ENCODE measurements at regions not wholly inside any gene's neighbourhood (a gene's known extent, or its start where the extent isn't known, plus 50 kb on each side); places are given as distances from the start of the nearest gene placed in this dataset.

DNA sequence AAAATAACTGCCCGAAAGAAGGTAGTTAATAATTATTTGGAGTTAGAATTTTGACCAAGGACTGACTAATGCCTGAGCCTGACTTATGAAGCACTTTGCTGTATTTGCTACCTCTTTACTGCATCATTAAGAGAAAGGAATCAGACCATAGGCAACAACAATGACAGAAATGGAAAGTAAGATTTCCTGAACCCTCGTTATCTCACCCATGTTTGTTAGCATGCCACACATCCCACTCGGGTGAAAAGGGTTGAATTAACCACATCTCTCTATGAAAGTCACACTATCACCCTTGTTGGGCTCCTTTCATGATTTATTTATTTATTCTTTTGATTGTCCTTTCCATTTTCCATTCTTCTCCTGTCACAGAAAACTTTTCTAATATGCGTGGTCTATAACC is 59.6 kb downstream of the OLIG3 start:
- no peak for DNase-seq

DNA sequence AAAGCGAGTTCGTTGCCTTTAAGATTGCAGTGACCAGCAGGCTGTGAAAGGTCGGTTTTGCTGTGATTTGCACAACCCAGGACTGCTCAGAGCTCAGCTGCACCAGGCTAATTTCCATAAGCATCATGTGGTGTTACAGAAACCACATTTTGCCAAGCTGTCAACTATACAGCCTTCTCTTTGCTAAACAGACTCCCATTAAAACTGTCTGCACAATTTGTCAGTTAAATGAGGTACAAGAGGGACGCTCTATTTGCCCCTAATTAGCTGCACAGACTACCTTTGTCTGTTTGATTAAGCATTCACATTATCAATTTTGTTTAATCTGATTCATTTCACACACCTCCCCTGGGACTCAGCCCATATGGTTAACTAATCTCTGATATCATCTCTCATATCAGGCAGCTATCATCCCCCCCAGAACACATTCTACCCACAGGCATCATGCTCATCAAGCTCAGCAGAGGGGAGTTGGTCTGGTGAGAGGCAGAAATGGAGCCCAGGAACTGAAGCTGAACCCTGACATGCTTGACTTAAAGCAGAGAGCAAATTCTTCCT is 62.1 kb downstream of the OLIG3 start:
- no peak for DNase-seq

DNA sequence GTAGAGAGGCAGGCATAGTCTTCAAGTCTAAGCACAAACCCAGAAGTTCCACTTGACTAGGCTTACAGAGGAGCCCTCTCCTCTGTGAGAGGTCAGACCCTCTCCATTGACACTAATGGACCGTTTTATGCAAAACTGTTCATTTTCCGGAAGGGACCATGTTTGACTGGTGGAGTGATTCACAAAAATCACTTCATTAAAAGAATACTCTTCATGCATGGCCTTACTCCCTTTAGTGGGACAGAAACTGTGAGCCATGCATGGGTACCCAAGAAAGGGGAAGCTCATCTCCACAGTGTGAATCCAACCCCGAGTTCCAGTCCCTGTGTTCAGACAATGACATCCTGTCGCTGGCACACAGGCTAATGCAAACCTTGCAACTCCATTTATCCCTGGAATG is 63.2 kb downstream of the OLIG3 start:
- DNase-seq, result no peak

DNA sequence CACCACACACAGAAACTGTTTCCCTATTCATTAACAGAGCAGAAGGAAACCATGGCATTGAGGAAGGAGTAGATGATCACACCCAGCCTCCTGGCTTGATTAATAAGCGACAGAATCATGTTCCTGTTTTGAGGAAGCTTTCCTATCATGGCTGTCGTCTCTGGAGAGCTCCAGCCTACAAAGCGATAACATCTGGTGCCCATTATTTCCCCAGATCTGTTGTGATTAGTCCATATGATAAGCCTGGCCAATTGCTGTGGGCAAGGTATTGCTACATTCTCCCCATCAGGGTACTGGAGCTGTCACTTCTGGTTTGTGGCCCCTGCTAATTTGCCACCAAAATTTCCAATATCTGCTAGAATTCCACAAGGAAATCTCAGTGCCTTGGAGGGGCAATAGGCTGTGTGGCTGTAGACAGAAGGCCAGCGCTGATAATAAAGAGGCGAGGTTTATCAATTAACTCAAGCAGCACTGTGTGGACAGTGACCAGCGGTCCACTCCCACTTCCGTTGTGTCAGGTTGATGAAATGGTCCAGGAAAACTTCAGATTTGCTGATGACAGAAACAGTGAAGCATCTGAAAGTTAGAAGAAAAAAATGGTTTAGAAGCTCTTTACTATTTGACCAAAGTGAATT is 66.4 kb downstream of the OLIG3 start:
- DNase-seq, result no peak

DNA sequence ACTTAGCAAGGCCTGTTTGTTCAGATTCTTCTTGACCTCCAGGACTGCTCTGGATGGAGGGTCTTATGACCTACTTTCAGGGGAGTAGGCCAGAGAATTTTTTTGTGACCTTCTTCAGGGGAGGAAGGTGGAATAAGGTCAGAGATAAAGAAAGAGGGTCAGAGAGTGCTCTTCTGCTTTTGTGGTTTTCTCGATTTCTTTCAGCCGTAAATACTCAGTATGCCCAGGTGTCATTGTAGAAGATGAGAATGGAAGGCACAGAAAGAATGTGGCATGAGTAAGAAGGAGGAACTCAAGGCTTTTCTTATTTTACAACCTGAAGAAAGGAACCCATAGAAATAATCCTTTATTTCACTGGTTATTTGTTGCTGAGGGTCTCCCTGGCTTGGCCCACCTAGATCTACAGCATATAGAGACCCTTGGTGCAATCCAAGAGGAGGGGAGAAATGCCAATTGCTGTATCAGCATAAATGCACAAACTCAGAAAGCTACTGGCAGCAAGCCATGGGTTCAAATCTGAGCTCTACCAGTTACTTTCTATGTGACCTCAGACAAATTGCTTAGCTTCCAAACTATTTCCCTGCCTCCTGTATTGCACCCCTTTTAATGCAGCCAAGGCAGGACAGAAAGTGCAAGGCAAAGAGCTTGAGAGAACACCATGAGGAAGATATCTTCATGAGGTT is 68.0 kb downstream of the OLIG3 start:
- no peak for DNase-seq

DNA sequence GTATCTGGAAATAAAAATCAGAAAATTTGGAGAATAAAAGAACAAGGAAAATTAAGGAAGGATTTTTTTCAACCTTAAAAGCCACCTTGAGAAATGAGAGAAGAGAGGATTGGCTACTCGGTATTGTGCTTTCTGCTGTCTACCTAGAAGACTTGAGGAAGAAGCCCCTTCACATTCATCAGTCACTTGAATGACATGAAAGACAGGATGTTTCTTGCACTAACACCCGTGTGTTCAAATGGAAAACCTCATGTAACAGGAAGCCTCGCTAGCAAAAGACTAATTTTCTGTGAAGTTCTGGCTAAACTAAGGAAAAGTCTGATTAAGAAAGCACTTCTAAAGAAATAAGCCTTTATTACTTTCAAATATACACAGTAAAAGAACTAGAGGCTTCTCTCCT is 69.9 kb downstream of the OLIG3 start:
- no peak for DNase-seq

DNA sequence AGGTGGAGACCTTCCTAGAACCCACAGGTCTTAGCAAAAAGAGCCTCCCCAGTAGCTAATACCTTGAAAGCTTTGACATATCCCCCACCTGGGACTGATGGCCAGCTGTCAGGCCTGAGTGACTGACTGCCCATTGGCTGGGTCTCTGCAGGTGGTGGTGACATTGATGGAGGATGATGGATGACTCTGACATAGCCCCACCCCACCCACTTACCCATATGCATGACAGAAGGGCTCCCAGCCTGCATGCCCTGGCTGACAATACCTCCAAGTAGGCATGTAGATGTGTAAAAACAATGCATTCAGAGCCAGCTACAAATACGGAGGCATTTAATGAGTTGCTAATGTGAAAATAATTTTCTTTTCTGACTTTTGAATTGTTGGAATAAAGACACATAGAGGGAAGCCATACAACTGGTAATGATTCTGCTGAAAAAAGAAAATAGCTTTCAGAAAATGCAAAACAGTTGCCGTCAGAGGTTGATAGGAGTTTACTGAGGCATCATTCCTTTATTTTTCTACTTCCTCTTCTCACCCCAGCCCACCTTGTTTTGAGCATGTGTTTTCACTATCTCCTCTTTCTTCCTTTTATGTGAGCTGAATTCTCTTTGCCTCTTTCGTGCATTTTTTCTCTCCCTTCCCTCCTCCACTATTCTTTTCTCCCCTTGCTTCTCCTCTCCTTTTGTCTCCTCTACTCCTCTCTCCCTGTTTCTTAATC is 70.6 kb downstream of the OLIG3 start:
- no peak for DNase-seq

DNA sequence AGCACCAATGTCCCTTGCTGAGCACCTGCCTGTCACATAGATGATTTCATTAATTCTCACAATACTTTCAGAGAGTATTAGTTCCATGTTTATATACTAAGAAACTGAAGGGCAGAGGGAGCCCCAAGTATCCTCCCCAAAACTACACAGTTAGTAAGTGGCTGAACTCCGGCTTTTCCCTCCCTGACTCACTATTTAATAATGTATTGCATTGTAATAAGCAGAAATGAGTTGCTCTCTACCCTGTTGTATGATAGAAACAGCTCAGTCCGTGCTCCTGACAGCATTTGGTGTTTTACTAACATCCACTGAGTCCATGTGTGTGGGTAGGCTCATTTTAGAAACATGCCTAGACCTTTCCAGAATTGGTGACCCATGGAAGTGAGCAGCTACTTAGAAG is 76.8 kb downstream of the OLIG3 start:
- DNase-seq, result no peak

DNA sequence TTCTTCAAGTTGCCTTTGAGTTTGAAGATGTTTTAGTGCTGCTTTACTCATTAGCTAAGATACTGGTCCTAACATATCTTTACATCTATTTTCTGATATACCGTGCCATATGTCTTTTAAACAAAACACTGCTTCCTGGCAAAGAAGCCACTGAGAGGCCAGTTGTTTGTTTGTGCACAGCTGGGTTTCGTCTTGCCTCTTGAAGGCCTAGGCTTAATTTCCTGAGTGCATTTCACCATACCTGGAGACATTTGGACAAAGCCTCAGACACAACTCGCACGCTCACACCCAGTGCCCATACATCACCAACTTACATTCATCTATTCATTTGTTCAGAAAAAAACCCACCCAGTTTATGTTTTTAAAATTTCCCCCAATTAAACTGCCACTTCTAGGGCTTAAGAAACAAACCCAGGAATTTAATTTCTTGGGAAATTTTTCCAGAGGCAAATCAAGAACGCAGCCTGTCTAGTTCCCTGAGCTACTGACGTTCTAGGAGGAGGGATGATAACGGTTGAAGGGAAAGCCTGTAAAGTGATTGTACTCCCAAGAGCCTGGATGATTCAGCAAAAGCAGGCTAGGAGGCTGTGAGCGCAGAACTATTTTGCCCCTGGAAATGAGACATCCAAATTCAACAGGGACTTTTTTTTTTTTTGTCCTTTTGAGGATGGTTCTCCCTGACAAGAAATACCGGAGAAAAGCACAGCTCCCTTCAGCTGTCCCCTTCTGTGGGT is 77.7 kb downstream of the OLIG3 start:
- no peak for DNase-seq

DNA sequence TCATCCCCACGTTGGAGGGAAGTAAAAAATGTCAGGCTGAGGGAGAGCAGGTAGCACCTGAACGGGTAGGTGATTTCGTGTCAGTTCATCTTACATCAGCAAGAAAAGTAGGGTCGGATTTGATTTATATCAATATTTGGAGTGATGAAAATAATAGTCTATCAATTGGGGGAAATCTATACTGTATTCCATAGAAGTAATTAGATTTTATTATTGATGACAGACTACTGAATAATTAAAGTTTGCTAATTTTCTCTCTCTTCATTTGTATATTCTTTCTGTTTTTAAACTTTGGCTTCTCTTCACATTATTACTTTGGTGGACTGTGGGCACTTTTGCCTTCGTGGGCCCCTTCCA is 78.4 kb downstream of the OLIG3 start:
- no peak for DNase-seq

DNA sequence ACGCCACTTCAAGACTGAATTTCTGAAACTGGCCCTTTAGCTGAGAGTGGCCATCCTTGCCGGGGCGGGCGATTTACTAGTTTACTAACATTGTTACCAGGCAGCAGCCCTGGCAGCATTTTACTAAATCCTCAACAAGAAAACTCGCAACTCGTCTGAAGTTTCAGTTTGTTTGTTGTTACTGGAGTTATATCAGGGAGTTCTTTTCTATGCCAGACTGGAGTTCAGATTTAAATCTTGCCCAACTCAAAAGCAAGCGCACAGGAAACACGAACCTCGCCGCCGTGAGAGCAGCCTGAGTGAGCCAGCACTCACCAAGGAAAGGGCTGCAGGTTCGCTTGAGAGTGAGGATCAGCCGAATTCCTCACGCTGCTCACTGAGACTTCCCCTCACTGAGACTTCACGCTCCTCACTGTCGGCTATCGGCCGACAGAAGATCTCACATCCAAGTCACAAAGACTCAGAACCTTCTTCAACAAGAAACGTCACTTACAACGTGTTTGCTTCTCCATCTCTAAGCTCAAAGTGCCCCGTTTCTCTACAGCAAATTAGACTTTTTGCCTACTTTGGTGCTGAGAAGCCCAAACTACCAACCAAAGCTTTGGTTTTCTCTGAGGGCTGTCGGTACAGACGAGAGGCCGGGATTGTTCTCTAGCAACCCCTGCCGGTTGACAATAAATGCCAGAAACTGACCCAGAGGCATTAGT is 78.9 kb downstream of the OLIG3 start:
- peak; percentile 57 for DNase-seq

DNA sequence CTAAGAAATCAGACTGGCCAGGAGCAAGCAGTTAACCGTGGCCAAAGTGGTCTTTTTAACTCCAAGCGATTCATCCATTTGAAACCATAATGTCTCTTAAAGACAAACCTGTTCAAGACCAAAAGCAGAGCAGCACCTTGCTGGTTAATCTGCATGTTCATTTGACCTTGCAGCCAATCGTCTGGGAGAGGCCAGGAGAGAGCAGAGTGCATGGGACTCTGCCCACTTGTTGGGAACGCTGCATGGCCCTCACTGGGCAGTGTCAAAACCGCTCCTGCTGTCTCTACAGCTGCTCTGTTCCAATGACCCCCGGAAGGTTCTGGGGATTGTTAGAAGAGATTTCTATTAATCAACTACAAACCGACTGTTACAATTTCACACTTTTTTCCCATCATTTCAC is 79.6 kb downstream of the OLIG3 start:
- no peak for DNase-seq

DNA sequence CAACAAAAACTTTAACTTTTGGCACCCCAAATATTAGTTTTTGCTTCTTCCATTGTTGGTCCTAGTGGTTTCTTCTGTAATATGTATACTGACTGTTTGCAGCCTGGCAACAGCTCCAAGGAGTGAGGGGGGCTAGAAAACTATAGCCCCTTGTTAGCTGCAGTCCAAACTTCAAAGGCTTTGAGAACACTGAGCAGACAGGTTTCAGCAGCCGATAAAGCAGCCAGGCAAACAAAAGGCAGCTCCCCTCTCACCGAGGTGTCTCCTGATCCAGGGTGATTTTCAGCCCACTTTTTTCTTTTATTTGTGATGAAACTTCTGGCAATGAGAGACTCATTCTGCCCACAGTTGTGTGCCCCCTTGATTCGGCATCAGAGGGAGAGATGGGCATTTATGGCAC is 80.7 kb downstream of the OLIG3 start:
- DNase-seq, result no peak

DNA sequence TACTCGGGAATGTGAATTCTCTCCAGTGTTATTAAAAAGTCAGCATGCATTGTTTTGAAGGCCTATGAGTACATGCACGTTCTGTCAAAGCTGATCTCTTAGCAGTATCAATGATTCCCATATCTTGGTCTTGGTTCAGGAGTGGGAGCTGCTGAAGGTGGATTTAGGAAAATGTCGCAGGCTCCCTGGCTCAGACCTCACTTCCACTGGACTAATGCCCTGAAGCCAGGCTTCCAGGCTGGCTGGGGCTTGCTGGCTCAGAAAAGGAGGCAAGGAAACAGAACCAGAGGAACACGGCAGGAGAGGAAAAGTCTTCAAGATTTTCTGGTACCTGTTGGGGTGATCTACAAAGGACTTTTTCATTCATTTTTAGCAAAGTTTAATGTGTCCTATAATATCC is 81.6 kb downstream of the OLIG3 start:
- DNase-seq, result no peak

DNA sequence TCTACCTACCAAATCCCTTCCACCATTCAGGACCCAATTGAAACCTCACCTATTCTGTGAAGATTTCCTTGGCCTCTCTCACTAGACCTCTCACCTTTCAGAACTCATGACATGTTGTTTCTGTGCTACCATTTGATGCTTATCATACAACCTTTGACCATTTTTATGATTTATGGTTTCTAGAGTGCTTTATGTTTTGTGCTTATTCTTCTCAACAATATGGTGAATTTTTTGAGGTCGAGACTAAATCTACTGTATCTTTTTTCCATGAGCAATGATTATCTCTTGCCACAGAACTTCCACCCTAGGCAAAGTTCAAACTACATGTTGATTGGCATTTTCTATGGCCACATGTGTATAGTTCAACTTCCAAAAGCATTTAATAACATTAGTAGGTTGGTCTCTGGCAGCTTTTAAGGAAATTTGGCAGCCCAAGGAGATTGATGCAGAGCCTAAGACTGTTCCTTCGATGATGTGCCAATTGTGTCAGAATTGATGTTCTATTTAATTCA is 84.9 kb downstream of the OLIG3 start:
- no peak for DNase-seq

DNA sequence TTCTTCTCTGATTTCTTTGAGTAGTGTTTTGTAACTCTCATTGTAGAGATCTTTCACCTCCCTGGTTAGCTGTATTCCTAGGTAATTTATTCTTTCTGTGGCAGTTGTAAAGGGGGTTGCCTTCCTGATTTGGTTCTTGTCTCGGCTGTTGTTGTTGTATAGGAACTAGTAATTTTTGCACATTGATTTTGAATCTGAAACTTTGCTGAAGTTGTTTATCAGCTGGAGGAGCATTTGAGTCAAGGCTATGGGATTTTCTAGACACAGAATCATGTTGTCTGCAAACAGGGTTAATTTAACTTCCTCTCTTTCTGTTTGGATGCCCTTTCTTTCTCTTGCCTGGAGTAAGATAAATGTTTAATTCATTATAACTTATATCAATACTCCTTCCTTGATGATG is 86.4 kb downstream of the OLIG3 start:
- DNase-seq, result no peak

DNA sequence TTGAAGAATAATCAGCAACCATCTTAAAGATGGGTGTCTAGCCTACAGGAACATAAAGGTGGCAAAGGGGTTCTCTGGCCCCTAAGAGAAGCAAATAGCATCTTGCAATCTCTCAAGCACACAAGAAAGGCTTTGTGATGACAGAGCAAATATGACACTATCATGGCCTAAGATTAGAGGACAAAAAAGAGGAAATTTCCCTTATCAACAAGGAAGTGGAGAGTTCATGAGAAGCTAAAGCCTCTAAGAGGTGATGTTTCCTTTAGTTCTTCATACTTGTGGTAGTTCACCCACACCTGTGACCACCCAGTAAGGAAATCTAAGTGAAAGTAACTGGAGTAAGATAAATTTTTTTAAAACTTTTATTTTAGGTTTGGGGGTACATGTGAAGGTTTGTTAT is 88.4 kb downstream of the OLIG3 start:
- no peak for DNase-seq

DNA sequence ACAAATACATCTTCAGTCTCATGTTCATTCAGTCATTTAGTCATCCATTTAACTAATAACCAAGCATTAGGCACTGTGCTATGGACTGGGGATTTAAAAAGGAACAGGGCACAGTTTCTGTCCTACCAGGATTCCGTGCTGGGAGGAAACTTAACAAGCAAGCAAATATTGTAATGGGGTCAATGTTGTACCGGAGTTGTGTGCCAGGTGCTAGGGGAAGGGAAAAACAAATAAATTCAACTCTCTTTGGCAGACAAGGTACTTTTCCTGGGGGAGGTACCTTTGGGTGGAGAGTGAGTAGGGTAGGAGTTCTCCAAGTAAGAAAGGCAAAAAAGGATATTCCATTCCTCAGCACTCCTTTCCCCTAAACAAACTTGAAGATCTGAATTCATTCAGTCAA is 90.3 kb downstream of the OLIG3 start:
- no peak for DNase-seq

DNA sequence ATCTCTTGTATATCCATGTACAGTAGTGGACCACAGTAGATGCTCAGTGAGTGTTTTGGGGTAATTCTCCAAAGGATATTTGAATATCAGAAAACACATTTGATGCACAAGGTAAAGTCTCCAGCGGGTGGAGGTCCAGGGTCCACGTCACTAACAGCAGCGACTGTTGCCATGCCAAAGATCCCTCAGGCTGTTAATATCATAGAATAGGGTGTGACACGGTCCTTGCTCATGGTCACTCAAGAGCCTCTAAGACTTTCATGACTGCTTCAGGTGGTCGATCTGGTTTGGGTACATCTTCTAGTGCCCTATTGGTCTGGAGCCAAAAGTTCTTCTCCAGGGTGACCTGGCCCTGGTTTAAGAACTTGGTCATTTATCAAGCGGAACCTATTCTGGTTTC is 90.8 kb downstream of the OLIG3 start:
- no peak for DNase-seq

DNA sequence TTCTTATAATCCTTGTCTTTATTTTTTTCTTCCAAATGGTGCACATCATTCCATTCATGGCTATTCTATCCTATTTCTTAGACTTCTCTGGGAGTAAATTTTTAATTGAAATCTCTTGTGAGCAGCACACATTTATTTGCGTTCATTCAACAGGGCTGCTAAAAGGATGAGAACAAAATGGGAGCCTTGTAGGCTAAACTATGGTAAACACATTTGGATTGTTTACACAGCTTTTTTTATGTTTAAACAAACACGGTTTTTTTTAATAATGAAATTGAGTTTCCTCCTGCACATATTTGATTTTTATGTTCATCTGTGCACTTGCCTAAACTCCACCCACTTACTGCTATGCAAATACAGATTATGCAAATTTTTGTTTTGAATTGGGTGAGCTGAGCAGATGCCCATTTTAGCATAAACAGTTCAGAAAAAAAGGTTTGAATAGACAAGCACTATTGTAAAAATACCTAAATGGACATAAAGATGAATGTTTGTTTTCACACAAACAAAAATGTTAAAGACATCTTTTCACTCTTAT is 92.0 kb downstream of the OLIG3 start:
- DNase-seq, result no peak

DNA sequence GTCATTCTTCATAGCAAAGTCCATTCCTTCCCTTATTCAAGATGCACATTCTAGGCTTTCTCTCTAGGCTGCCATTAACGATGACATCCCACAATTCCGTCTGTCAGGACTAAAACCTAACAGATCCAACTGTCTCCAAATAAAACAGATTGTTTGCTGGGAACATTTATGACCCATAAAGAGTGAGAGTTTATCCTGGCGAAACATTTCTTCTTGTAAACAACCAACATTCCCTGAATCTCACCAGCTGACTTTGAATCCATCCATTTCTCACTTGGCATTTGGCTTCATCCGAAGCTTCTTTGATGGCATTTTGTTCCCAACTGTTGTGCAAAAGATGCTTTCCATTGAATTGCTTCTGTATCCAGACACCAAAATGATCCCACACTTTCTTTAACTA is 93.1 kb downstream of the OLIG3 start:
- no peak for DNase-seq

DNA sequence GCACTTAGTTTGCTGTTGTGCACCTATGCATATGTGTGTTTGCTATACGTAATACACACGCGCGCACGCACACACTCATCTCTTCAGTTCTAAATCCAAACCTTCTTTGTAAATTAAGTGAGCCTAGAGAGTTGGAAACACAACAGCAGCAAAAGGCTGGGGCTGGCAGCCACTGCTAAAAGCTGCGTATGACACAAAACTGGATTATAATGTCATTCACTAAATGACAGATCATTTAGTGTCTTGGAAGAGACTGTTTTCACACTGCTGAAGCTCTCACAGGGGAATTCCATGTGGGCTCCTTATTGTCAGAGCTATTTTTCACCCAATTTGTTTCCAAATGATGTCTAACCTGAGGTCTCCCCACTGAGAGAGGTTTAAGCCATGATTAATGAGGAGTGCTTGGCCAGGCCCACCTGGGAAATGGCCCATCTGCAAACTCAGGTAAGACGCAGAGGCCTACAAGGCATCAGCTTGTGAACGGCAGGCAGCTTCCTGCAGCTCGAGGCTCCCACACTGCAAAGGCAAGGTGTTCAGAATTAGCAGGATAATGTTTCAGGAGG is 94.2 kb downstream of the OLIG3 start:
- peak; percentile 37 for DNase-seq

All from stimulated activated CD4-positive, alpha-beta T cell treated with anti-CD3 and anti-CD28 coated beads, Interleukin-1b, Interleukin-23, amount 100 ng/mL, for 48 hours (primary cell).